ENCODE measurements at regions not wholly inside any gene's neighbourhood (a gene's known extent, or its start where the extent isn't known, plus 50 kb on each side); places are given as distances from the start of the nearest gene placed in this dataset.

DNA sequence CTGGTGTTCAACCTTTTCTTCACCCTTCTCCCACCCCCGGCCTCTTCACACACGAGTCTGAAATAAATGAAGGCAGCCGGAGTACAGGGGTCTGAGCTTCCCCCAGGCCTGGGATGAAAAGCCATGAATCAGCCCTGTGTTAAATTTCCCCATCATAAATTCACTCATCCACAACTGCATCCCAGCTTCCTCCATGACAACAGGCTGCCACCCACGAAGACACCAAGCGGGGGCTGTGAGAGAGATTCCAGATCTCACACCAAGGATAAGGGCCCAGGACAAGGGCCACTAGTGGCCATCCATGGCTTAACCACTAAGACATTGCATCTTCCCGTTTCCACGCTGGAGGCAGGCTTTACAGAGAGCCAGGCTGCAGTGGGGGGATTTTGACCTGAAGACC lies 93.9 kb upstream of the NCOR2 start:
- no peak for TF ChIP-seq CTCF (IDR thresholded peaks at IDR 0.05)
- H3K36me3 Mint-ChIP-seq (ENCODE audit: low read depth) = no peaks in the 10 kb centered on the region
- DNase-seq = no peak
- H3K27ac Mint-ChIP-seq = no peak overlapping the region
- no peak overlapping the region for H3K4me3 Mint-ChIP-seq
- H3K4me1 Mint-ChIP-seq = peaks cover 19% of the 10 kb centered on the region
- peaks cover 32% of the 10 kb centered on the region for H3K9me3 Mint-ChIP-seq
- peaks cover 68% of the 10 kb centered on the region for H3K27me3 Mint-ChIP-seq (ENCODE audit: low read depth, poor library complexity)

GRCh38 chr12:124660851-124661250 lies 93.4 kb upstream of the NCOR2 start:
- Mint-ChIP-seq H3K4me1 (peaks cover 24% of the 10 kb centered on the region), H3K4me3 (no peak overlapping the region)
- peak; percentile 38 for DNase-seq

DNA sequence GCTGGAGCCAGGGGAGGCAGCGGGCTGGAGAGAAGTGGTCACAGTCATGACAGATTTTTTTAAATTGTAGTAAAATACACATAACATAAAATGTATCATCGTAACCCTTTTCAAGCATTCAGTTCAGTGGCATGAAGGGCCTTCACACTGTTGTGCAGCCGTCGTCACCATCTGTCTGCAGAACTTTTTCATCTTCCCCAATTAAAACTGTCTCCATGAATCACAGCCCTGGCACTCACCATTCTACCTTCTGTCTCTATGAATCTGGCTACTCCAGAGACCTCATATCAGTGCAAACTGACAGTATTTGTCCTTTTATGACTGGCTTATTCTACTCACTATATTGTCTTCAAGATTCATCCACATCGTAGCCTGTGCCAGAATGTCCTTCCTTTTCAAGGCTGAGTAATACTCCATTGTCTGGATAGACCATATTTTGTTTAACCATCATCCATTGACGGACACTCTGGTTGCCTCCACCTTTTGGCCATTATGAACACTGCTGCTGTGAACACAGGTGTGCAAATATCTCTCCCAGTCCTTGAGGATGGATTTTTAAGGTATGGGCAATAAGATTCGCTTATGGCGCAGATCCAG lies 91.5 kb upstream of the NCOR2 start:
- peaks cover 35% of the 10 kb centered on the region for H3K4me1 Mint-ChIP-seq

More at GRCh38 chr12:124660851-124661250, 93.4 kb upstream of the NCOR2 start:
- Mint-ChIP-seq H3K9me3 (peaks cover 27% of the 10 kb centered on the region), H3K27ac (no peak overlapping the region), H3K36me3 (ENCODE audit: low read depth) (no peaks in the 10 kb centered on the region), H3K27me3 (ENCODE audit: low read depth, poor library complexity) (peaks cover 73% of the 10 kb centered on the region)
- TF ChIP-seq CTCF (IDR thresholded peaks at IDR 0.05) = no peak

GRCh38 chr12:124658302-124658701 lies 90.9 kb upstream of the NCOR2 start:
- no peak for DNase-seq
- TF ChIP-seq CTCF (IDR thresholded peaks at IDR 0.05) = no peak
- Mint-ChIP-seq H3K9me3 (peaks cover 13% of the 10 kb centered on the region), H3K4me3 (no peak overlapping the region), H3K27me3 (ENCODE audit: low read depth, poor library complexity) (peaks cover 84% of the 10 kb centered on the region), H3K36me3 (ENCODE audit: low read depth) (no peaks in the 10 kb centered on the region), H3K4me1 (peaks cover 35% of the 10 kb centered on the region), H3K27ac (no peak overlapping the region)

More for the DNA sequence above, 91.5 kb upstream of the NCOR2 start:
- Mint-ChIP-seq H3K36me3 (ENCODE audit: low read depth) (no peaks in the 10 kb centered on the region), H3K9me3 (peaks cover 16% of the 10 kb centered on the region), H3K27ac (no peak overlapping the region), H3K4me3 (no peak overlapping the region), H3K27me3 (ENCODE audit: low read depth, poor library complexity) (peaks cover 78% of the 10 kb centered on the region)
- TF ChIP-seq CTCF (IDR thresholded peaks at IDR 0.05) = no peak
- DNase-seq = no peak

DNA sequence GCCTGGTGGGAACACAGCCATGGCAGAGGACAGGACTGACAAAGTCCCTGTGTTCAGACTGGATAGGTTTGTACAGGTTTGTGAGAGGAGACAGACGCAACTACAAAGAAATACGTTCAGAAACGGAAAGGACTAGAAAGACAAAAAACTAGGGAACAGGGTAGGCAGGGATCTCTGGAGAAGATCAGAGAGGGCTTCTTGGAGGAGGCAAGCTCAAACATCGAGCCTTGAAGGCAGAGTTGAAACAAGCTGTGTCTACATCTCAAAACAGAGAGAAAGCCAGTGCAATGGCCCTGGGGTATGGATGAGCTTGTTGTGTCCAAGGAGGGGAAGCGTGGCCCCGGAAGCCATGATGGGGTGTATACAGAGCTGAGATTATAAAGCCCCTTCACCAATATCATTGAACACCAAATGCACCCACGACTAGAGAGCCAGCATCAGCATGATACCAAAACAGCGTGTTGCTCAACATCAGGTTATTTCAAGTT lies 89.6 kb upstream of the NCOR2 start:
- Mint-ChIP-seq H3K27ac (no peak overlapping the region), H3K27me3 (ENCODE audit: low read depth, poor library complexity) (peaks cover 73% of the 10 kb centered on the region), H3K36me3 (ENCODE audit: low read depth) (no peaks in the 10 kb centered on the region), H3K4me1 (peaks cover 35% of the 10 kb centered on the region), H3K9me3 (peaks cover 1% of the 10 kb centered on the region), H3K4me3 (no peak overlapping the region)
- TF ChIP-seq CTCF (IDR thresholded peaks at IDR 0.05) = no peak
- DNase-seq = no peak

Data from nephron progenitor cell (in vitro differentiated cells).